ENCODE measurements at regions not wholly inside any gene's neighbourhood (a gene's known extent, or its start where the extent isn't known, plus 50 kb on each side); places are given as distances from the start of the nearest gene placed in this dataset.
"Not testable (repeated sequence)": the region's sequence is repeated elsewhere in the genome, so short reads cannot be mapped to it uniquely, and the experiment has no call there.

GRCh38 chr2:187034434-187034833, 185.5 kb upstream of the ZSWIM2 start:
- Histone ChIP-seq H3K27me3 (no peaks in the 10 kb centered on the region), H3K9me3 (no peaks in the 10 kb centered on the region), H3K27ac (no peak overlapping the region), H3K36me3 (no peaks in the 10 kb centered on the region), H3K4me1 (no peaks in the 10 kb centered on the region), H3K4me3 (no peak overlapping the region)
- intact Hi-C loops (cut with DNase I) = no loop called here
- no peak for DNase-seq (ENCODE audit: low spot score in 2 of 2)
- TF ChIP-seq CTCF (IDR thresholded peaks at IDR 0.05) = no peak

DNA sequence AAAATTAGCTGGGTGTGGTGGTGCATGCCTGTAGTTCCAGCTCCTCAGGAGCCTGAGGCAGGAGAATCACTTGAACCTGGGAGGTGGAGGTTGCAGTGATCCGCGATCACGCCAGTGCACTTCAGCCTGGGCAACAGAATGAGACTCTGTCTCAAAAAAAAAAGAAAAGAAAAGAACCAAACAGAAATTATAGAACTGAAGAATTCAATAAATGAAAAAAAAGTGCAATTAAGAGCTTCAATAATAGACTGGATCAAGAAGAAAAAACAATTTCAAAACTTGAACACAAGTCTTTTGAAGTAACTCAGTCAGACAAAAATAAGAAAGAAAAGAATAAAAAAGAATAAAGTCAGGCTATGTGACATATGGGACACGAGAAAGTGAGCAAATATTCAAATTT, 175.8 kb upstream of the ZSWIM2 start:
- TF ChIP-seq CTCF (IDR thresholded peaks at IDR 0.05) = no peak
- H3K9me3 ChIP-seq = peaks cover 6 to 18% of the 10 kb centered on the region in 2 donors
- no peak overlapping the region for H3K4me3 ChIP-seq
- no peak for DNase-seq (ENCODE audit: low spot score in 2 of 2)
- intact Hi-C loops (cut with DNase I) = no loop called here
- H3K27me3 ChIP-seq = no peaks in the 10 kb centered on the region
- H3K36me3 ChIP-seq = no peaks in the 10 kb centered on the region
- H3K27ac ChIP-seq = no peak overlapping the region
- H3K4me1 ChIP-seq = no peaks in the 10 kb centered on the region

GRCh38 chr2:187023996-187024395, 175.0 kb upstream of the ZSWIM2 start:
- H3K9me3 ChIP-seq = peaks cover 6 to 18% of the 10 kb centered on the region in 2 donors
- H3K27me3 ChIP-seq; H3K36me3 ChIP-seq; intact Hi-C loops (cut with DNase I); H3K27ac ChIP-seq; H3K4me1 ChIP-seq; H3K4me3 ChIP-seq; DNase-seq (ENCODE audit: low spot score in 2 of 2): not testable (repeated sequence)

GRCh38 chr2:187017438-187017837, 168.5 kb upstream of the ZSWIM2 start:
- Histone ChIP-seq H3K9me3 (no peaks in the 10 kb centered on the region), H3K4me3 (no peak overlapping the region), H3K36me3 (no peaks in the 10 kb centered on the region), H3K27me3 (no peaks in the 10 kb centered on the region), H3K4me1 (no peaks in the 10 kb centered on the region), H3K27ac (no peak overlapping the region)
- intact Hi-C loops (cut with DNase I) = no loop called here
- no peak for TF ChIP-seq CTCF (IDR thresholded peaks at IDR 0.05)
- DNase-seq (ENCODE audit: low spot score in 2 of 2) = no peak

DNA sequence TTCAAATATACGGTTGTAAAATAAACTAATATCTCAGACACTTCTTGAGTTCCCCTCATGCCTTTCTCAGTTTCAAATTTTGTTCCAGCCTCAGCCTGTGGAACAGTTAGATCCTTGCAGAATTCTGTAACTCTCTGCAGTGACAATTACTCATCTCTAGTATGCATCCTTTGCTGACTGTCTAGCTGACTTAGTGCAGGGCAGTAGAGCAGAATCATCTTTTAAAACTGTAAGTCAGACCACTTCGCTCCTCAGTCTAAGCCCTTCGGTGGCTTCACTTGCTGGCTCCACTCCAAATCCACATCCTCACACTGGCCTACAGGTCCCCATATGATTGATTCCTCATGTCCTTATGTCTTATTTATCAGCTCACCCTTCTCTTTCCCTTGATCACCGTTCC, 164.1 kb upstream of the ZSWIM2 start:
- no peak overlapping the region for H3K27ac ChIP-seq
- H3K4me1 ChIP-seq = no peaks in the 10 kb centered on the region
- H3K36me3 ChIP-seq = no peaks in the 10 kb centered on the region
- no peak for TF ChIP-seq CTCF (IDR thresholded peaks at IDR 0.05)
- H3K27me3 ChIP-seq = no peaks in the 10 kb centered on the region
- DNase-seq (ENCODE audit: low spot score in 2 of 2) = no peak
- no peak overlapping the region for H3K4me3 ChIP-seq
- no peaks in the 10 kb centered on the region for H3K9me3 ChIP-seq
- intact Hi-C loops (cut with DNase I) = no loop called here

GRCh38 chr2:187011206-187011832, 162.3 kb upstream of the ZSWIM2 start:
- H3K27me3 ChIP-seq = no peaks in the 10 kb centered on the region
- DNase-seq (ENCODE audit: low spot score in 2 of 2) = no peak
- intact Hi-C loops (cut with DNase I) = no loop called here
- H3K27ac ChIP-seq = no peak overlapping the region
- no peaks in the 10 kb centered on the region for H3K36me3 ChIP-seq
- no peaks in the 10 kb centered on the region for H3K9me3 ChIP-seq
- no peaks in the 10 kb centered on the region for H3K4me1 ChIP-seq
- H3K4me3 ChIP-seq = no peak overlapping the region
- TF ChIP-seq CTCF (IDR thresholded peaks at IDR 0.05) = no peak
